ENCODE measurements at regions not wholly inside any gene's neighbourhood (a gene's known extent, or its start where the extent isn't known, plus 50 kb on each side); places are given as distances from the start of the nearest gene placed in this dataset.
"Not testable (repeated sequence)": the region's sequence is repeated elsewhere in the genome, so short reads cannot be mapped to it uniquely, and the experiment has no call there.

- ATAC-seq = no peak
- no peak for TF ChIP-seq ZFP30 (CRISPR knock-in tag; IDR thresholded peaks at IDR 0.05)
- no peak for TF ChIP-seq ZFP3 (CRISPR knock-in tag; IDR thresholded peaks at IDR 0.05)
- no peak for TF ChIP-seq SNAI2 (CRISPR knock-in tag; IDR thresholded peaks at IDR 0.05)
- no peak for TF ChIP-seq PPARA (CRISPR knock-in tag; IDR thresholded peaks at IDR 0.05; ENCODE audit: borderline replicate concordance)
- TF ChIP-seq PATZ1 (CRISPR knock-in tag; IDR thresholded peaks at IDR 0.05; ENCODE audit: borderline replicate concordance) = no peak
- no peak for TF ChIP-seq ZNF565 (CRISPR knock-in tag; conservative IDR thresholded peaks at IDR 0.05; ENCODE audit: low read depth)
- TF ChIP-seq ARNTL (CRISPR knock-in tag; IDR thresholded peaks at IDR 0.05; ENCODE audit: borderline replicate concordance, low read depth) = no peak
- no peak for TF ChIP-seq OSR1 (CRISPR knock-in tag; IDR thresholded peaks at IDR 0.05)
- TF ChIP-seq CSDC2 (CRISPR knock-in tag; IDR thresholded peaks at IDR 0.05) = no peak
- no peak for TF ChIP-seq ZNF70 (CRISPR knock-in tag; IDR thresholded peaks at IDR 0.05)
- TF ChIP-seq ESRRG (CRISPR knock-in tag; IDR thresholded peaks at IDR 0.05) = no peak
- TF ChIP-seq RARB (CRISPR knock-in tag; IDR thresholded peaks at IDR 0.05) = no peak
- no peak for TF ChIP-seq ZC3H10 (CRISPR knock-in tag; IDR thresholded peaks at IDR 0.05)
- TF ChIP-seq TCF4 (CRISPR knock-in tag; IDR thresholded peaks at IDR 0.05; ENCODE audit: borderline replicate concordance) = no peak
Observed at GRCh38 chr7:55731931-55732330, 130.6 kb downstream of the SEPTIN14 start.

- TF ChIP-seq ZFP30 (CRISPR knock-in tag; IDR thresholded peaks at IDR 0.05) = no peak
- TF ChIP-seq ISL1 (CRISPR knock-in tag; IDR thresholded peaks at IDR 0.05) = no peak
- no peak for ATAC-seq
Observed at GRCh38 chr7:55730197-55730596, 132.4 kb downstream of the SEPTIN14 start.

- ATAC-seq = no peak; the same call in 2 of the 3 replicates
- TF ChIP-seq OSR1 (CRISPR knock-in tag; IDR thresholded peaks at IDR 0.05) (no peak), TCF4 (CRISPR knock-in tag; IDR thresholded peaks at IDR 0.05; ENCODE audit: borderline replicate concordance) (no peak), ZNF70 (CRISPR knock-in tag; IDR thresholded peaks at IDR 0.05) (no peak), ZC3H10 (CRISPR knock-in tag; IDR thresholded peaks at IDR 0.05) (no peak), CSDC2 (CRISPR knock-in tag; IDR thresholded peaks at IDR 0.05) (no peak), PATZ1 (CRISPR knock-in tag; IDR thresholded peaks at IDR 0.05; ENCODE audit: borderline replicate concordance) (no peak), PPARA (CRISPR knock-in tag; IDR thresholded peaks at IDR 0.05; ENCODE audit: borderline replicate concordance) (no peak), GLIS3 (CRISPR knock-in tag; IDR thresholded peaks at IDR 0.05) (no peak), POU6F1 (CRISPR knock-in tag; IDR thresholded peaks at IDR 0.05; ENCODE audit: borderline replicate concordance, low read depth) (no peak), ZFP3 (CRISPR knock-in tag; IDR thresholded peaks at IDR 0.05) (no peak), ISL1 (CRISPR knock-in tag; IDR thresholded peaks at IDR 0.05) (no peak), SNAI2 (CRISPR knock-in tag; IDR thresholded peaks at IDR 0.05) (no peak), BACH2 (CRISPR knock-in tag; IDR thresholded peaks at IDR 0.05; ENCODE audit: borderline replicate concordance) (no peak), ARNTL (CRISPR knock-in tag; IDR thresholded peaks at IDR 0.05; ENCODE audit: borderline replicate concordance, low read depth) (no peak)
Observed at GRCh38 chr7:55723621-55723941, 139.0 kb downstream of the SEPTIN14 start.

GRCh38 chr7:55722874-55723620 is 139.5 kb downstream of the SEPTIN14 start:
- ATAC-seq = peak; percentile 95

GRCh38 chr7:55721004-55721403 is 141.5 kb downstream of the SEPTIN14 start:
- ATAC-seq = not testable (repeated sequence)

GRCh38 chr7:55715247-55715867 is 143.1 kb upstream of the VOPP1 start:
- not testable (repeated sequence) for ATAC-seq

- not testable (repeated sequence) for ATAC-seq
Observed at GRCh38 chr7:55714370-55714769, 142.1 kb upstream of the VOPP1 start.

- not testable (repeated sequence) for ATAC-seq
Observed at GRCh38 chr7:55710312-55710711, 138.0 kb upstream of the VOPP1 start.

- ATAC-seq = not testable (repeated sequence)
Observed at GRCh38 chr7:55708028-55708427, 135.7 kb upstream of the VOPP1 start.

GRCh38 chr7:55707410-55707809 is 135.1 kb upstream of the VOPP1 start:
- not testable (repeated sequence) for ATAC-seq

GRCh38 chr7:55706451-55707195 is 134.3 kb upstream of the VOPP1 start:
- peak; percentile 26; the same call in 2 of the 3 replicates for ATAC-seq
